ENCODE measurements at regions not wholly inside any gene's neighbourhood (a gene's known extent, or its start where the extent isn't known, plus 50 kb on each side); places are given as distances from the start of the nearest gene placed in this dataset.
"Not testable (repeated sequence)": the region's sequence is repeated elsewhere in the genome, so short reads cannot be mapped to it uniquely, and the experiment has no call there.

GRCh38 chr10:109047856-109048255, 875.5 kb downstream of the XPNPEP1 start:
- POLR2A ChIA-PET, result no interaction called here
- H3K4me1 ChIP-seq (ENCODE audit: insufficient read depth, low read length, poor library complexity, severe bottlenecking), result no peaks in the 10 kb centered on the region
- H2AFZ ChIP-seq (ENCODE audit: low read length), result no peak overlapping the region
- no peaks in the 10 kb centered on the region for H3K36me3 ChIP-seq (ENCODE audit: insufficient read depth, low read length)
- no peaks in the 10 kb centered on the region for H3K79me2 ChIP-seq (ENCODE audit: insufficient read depth, low read depth, low read length)
- H3K9me2 ChIP-seq (ENCODE audit: insufficient read depth, low read length), result no peaks in the 10 kb centered on the region
- no peaks in the 10 kb centered on the region for H4K20me1 ChIP-seq (ENCODE audit: insufficient read depth, low read length)
- DNase-seq (ENCODE audit: low spot score), result no peak
- intact Hi-C loops (cut with micrococcal nuclease; ENCODE audit: unreplicated experiment), result no loop called here
- BruUV-seq (replicated peaks), result no TSS peak
- H3K4me3 ChIP-seq (ENCODE audit: low read depth, low read length, poor library complexity, severe bottlenecking), result no peak overlapping the region
- no peak overlapping the region for H3K4me2 ChIP-seq (ENCODE audit: low read length)
- no peak overlapping the region for H3K27ac ChIP-seq (ENCODE audit: low read depth, low read length, poor library complexity, severe bottlenecking)
- CTCF ChIA-PET (ENCODE audit: unreplicated experiment), result no interaction called here
- TF ChIP-seq EZH2phosphoT487 (IDR thresholded peaks at IDR 0.05; ENCODE audit: borderline replicate concordance, low read depth, low read length), result no peak
- TF ChIP-seq, protein P1, sequence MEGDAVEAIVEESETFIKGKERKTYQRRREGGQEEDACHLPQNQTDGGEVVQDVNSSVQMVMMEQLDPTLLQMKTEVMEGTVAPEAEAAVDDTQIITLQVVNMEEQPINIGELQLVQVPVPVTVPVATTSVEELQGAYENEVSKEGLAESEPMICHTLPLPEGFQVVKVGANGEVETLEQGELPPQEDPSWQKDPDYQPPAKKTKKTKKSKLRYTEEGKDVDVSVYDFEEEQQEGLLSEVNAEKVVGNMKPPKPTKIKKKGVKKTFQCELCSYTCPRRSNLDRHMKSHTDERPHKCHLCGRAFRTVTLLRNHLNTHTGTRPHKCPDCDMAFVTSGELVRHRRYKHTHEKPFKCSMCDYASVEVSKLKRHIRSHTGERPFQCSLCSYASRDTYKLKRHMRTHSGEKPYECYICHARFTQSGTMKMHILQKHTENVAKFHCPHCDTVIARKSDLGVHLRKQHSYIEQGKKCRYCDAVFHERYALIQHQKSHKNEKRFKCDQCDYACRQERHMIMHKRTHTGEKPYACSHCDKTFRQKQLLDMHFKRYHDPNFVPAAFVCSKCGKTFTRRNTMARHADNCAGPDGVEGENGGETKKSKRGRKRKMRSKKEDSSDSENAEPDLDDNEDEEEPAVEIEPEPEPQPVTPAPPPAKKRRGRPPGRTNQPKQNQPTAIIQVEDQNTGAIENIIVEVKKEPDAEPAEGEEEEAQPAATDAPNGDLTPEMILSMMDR (conservative IDR thresholded peaks at IDR 0.05; ENCODE audit: low read length), result no peak
- H3K9me3 ChIP-seq (ENCODE audit: low read length), result no peaks in the 10 kb centered on the region

DNA sequence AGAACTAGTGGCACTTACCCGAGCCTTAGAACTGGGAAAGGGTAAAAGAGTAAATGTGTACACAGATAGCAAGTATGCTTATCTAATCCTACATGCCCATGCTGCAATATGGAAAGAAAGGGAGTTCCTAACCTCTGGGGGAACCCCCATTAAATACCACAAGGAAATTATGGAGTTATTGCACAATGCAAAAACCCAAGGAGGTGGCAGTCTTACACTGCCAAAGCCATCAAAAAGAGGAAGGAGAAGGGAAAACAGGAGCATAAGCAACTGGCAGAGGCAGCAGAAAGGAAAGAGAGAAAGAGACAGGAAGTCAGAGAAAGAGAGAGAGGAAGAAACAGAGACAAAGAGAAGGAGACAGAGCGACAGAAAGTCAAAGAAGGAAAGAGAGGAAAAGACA, 876.9 kb downstream of the XPNPEP1 start:
- H3K4me3 ChIP-seq (ENCODE audit: low read depth, low read length, poor library complexity, severe bottlenecking); H3K79me2 ChIP-seq (ENCODE audit: insufficient read depth, low read depth, low read length); H3K4me2 ChIP-seq (ENCODE audit: low read length); H2AFZ ChIP-seq (ENCODE audit: low read length); H3K9me3 ChIP-seq (ENCODE audit: low read length); H3K9me2 ChIP-seq (ENCODE audit: insufficient read depth, low read length); intact Hi-C loops (cut with micrococcal nuclease; ENCODE audit: unreplicated experiment); CTCF ChIA-PET (ENCODE audit: unreplicated experiment); H3K4me1 ChIP-seq (ENCODE audit: insufficient read depth, low read length, poor library complexity, severe bottlenecking); H3K27ac ChIP-seq (ENCODE audit: low read depth, low read length, poor library complexity, severe bottlenecking); H3K36me3 ChIP-seq (ENCODE audit: insufficient read depth, low read length); H4K20me1 ChIP-seq (ENCODE audit: insufficient read depth, low read length); POLR2A ChIA-PET; BruUV-seq (replicated peaks); DNase-seq (ENCODE audit: low spot score): not testable (repeated sequence)

GRCh38 chr10:109040622-109041021, 882.7 kb downstream of the XPNPEP1 start:
- ChIA-PET POLR2A (interaction anchor here (0.6 kb wide), 1 partner anchor 12 kb away, joined by 3 read pairs; no protein-coding TSS in a partner anchor), CTCF (ENCODE audit: unreplicated experiment) (no interaction called here)
- DNase-seq (ENCODE audit: low spot score), result no peak

More at GRCh38 chr10:109040622-109041021, 882.7 kb downstream of the XPNPEP1 start:
- Histone ChIP-seq H3K4me3 (ENCODE audit: low read depth, low read length, poor library complexity, severe bottlenecking) (no peak overlapping the region), H3K9me3 (ENCODE audit: low read length) (no peaks in the 10 kb centered on the region), H3K9me2 (ENCODE audit: insufficient read depth, low read length) (no peaks in the 10 kb centered on the region), H2AFZ (ENCODE audit: low read length) (no peak overlapping the region), H3K36me3 (ENCODE audit: insufficient read depth, low read length) (no peaks in the 10 kb centered on the region), H3K27ac (ENCODE audit: low read depth, low read length, poor library complexity, severe bottlenecking) (no peak overlapping the region), H3K79me2 (ENCODE audit: insufficient read depth, low read depth, low read length) (no peaks in the 10 kb centered on the region), H3K4me2 (ENCODE audit: low read length) (no peak overlapping the region), H3K4me1 (ENCODE audit: insufficient read depth, low read length, poor library complexity, severe bottlenecking) (no peaks in the 10 kb centered on the region), H4K20me1 (ENCODE audit: insufficient read depth, low read length) (no peaks in the 10 kb centered on the region)
- no TSS peak for BruUV-seq (replicated peaks)
- intact Hi-C loops (cut with micrococcal nuclease; ENCODE audit: unreplicated experiment), result no loop called here
- no peak for TF ChIP-seq EZH2phosphoT487 (IDR thresholded peaks at IDR 0.05; ENCODE audit: borderline replicate concordance, low read depth, low read length)
- TF ChIP-seq, protein P1 (conservative IDR thresholded peaks at IDR 0.05; ENCODE audit: low read length), result no peak

Data from OCI-LY7 (cell line).